ENCODE measurements at regions not wholly inside any gene's neighbourhood (a gene's known extent, or its start where the extent isn't known, plus 50 kb on each side); places are given as distances from the start of the nearest gene placed in this dataset.

DNA sequence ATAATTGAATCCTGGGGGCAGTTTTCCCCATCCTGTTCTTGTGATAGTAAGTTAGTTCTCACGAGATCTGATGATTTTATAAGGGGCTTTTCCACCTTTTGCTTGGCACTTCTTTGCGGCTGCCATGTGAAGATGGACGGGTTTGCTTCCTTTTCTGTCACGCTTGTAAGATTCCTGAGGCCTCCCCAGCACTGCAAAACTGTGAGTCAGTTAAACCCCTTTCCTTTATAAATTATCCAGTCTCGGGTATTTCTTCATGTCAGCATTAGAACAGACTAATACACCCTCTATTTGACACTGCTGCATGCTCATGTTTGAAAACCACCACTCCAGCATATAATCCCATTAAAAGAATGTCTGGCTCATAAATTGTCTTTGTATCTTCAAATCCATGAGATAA lies 264.4 kb upstream of the ITM2A start:
- TF ChIP-seq, protein P1, sequence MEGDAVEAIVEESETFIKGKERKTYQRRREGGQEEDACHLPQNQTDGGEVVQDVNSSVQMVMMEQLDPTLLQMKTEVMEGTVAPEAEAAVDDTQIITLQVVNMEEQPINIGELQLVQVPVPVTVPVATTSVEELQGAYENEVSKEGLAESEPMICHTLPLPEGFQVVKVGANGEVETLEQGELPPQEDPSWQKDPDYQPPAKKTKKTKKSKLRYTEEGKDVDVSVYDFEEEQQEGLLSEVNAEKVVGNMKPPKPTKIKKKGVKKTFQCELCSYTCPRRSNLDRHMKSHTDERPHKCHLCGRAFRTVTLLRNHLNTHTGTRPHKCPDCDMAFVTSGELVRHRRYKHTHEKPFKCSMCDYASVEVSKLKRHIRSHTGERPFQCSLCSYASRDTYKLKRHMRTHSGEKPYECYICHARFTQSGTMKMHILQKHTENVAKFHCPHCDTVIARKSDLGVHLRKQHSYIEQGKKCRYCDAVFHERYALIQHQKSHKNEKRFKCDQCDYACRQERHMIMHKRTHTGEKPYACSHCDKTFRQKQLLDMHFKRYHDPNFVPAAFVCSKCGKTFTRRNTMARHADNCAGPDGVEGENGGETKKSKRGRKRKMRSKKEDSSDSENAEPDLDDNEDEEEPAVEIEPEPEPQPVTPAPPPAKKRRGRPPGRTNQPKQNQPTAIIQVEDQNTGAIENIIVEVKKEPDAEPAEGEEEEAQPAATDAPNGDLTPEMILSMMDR (IDR thresholded peaks at IDR 0.05), result no peak
- TF ChIP-seq, protein P2, sequence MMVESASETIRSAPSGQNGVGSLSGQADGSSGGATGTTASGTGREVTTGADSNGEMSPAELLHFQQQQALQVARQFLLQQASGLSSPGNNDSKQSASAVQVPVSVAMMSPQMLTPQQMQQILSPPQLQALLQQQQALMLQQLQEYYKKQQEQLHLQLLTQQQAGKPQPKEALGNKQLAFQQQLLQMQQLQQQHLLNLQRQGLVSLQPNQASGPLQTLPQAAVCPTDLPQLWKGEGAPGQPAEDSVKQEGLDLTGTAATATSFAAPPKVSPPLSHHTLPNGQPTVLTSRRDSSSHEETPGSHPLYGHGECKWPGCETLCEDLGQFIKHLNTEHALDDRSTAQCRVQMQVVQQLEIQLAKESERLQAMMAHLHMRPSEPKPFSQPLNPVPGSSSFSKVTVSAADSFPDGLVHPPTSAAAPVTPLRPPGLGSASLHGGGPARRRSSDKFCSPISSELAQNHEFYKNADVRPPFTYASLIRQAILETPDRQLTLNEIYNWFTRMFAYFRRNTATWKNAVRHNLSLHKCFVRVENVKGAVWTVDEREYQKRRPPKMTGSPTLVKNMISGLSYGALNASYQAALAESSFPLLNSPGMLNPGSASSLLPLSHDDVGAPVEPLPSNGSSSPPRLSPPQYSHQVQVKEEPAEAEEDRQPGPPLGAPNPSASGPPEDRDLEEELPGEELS (CRISPR knock-in tag; IDR thresholded peaks at IDR 0.05), result no peak
- no peak for TF ChIP-seq ZNF138 (CRISPR knock-in tag; conservative IDR thresholded peaks at IDR 0.05)
- TF ChIP-seq, protein P3, sequence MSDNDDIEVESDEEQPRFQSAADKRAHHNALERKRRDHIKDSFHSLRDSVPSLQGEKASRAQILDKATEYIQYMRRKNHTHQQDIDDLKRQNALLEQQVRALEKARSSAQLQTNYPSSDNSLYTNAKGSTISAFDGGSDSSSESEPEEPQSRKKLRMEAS (CRISPR knock-in tag; IDR thresholded peaks at IDR 0.05), result no peak
- TF ChIP-seq KAT7 (CRISPR knock-in tag; IDR thresholded peaks at IDR 0.05; ENCODE audit: borderline replicate concordance), result no peak
- TF ChIP-seq, protein P4, sequence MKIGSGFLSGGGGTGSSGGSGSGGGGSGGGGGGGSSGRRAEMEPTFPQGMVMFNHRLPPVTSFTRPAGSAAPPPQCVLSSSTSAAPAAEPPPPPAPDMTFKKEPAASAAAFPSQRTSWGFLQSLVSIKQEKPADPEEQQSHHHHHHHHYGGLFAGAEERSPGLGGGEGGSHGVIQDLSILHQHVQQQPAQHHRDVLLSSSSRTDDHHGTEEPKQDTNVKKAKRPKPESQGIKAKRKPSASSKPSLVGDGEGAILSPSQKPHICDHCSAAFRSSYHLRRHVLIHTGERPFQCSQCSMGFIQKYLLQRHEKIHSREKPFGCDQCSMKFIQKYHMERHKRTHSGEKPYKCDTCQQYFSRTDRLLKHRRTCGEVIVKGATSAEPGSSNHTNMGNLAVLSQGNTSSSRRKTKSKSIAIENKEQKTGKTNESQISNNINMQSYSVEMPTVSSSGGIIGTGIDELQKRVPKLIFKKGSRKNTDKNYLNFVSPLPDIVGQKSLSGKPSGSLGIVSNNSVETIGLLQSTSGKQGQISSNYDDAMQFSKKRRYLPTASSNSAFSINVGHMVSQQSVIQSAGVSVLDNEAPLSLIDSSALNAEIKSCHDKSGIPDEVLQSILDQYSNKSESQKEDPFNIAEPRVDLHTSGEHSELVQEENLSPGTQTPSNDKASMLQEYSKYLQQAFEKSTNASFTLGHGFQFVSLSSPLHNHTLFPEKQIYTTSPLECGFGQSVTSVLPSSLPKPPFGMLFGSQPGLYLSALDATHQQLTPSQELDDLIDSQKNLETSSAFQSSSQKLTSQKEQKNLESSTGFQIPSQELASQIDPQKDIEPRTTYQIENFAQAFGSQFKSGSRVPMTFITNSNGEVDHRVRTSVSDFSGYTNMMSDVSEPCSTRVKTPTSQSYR (CRISPR knock-in tag; IDR thresholded peaks at IDR 0.05), result no peak
- no peak for TF ChIP-seq SP1 (CRISPR knock-in tag; conservative IDR thresholded peaks at IDR 0.05)
- TF ChIP-seq CBFB (CRISPR knock-in tag; IDR thresholded peaks at IDR 0.05; ENCODE audit: low read depth), result no peak
- TF ChIP-seq, protein P5, sequence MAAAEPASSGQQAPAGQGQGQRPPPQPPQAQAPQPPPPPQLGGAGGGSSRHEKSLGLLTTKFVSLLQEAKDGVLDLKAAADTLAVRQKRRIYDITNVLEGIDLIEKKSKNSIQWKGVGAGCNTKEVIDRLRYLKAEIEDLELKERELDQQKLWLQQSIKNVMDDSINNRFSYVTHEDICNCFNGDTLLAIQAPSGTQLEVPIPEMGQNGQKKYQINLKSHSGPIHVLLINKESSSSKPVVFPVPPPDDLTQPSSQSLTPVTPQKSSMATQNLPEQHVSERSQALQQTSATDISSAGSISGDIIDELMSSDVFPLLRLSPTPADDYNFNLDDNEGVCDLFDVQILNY (CRISPR knock-in tag; IDR thresholded peaks at IDR 0.05), result no peak

Data from WTC11 (cell line).